Left ventricle myocardium superior (tissue), 1 donor: ENCODE measurements at regions not wholly inside any gene's neighbourhood (a gene's known extent, or its start where the extent isn't known, plus 50 kb on each side); places are given as distances from the start of the nearest gene placed in this dataset.
A peak's percentile ranks its signal among the peaks of the same experiment; 100 is the strongest.
"Not testable (repeated sequence)": the region's sequence is repeated elsewhere in the genome, so short reads cannot be mapped to it uniquely, and the experiment has no call there.

ENCODE experiments used
- ATAC-seq: fragments of 200-7000 bp; cut with Tn5 transposase; one replicate; pipeline ENCODE4 v1.9.1; 2020; ENCODE audit warnings: mild to moderate bottlenecking, moderate library complexity
- DNase-seq: peaks from one replicate; pipeline ENCODE4 v3.0.0-alpha.2; 2020
- intact Hi-C: fragments of 100-400 bp; cut with micrococcal nuclease; formaldehyde crosslinking; loops from one replicate; pipeline ENCODE4 v1.11.0; 2022
- donor health status: DM: no; HTN: yes; CAD: no; lungs with severe emphysema.

DNA sequence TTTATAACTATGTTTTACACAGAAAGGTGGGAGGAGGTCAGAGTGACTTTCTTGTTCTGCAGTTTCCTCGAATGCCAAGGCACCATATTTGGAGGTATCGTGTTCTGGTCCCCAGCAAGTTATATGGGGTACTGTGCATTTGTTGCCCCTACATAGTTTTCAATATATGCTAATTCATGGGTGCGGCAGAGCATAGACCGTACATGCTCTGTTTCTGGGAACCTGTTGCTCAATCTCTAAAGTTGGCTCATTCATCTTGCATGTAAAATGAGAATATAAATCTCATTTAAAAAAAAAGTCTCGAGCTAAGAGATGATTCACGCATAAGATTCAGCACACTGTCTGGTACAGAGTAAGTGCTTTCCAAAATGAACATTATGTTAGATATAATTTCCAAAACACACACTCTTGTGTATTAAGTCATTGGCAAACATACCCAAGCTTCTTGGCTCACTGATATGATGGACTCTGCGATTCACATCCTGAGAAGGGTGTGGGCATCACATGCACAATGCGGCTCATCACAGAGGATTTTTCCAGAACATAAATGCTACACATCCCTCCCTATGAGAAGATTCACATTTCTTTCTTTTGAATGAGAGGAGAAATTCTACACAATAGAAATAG, 232.9 kb upstream of the FAM240B start:
- intact Hi-C loops = not testable (repeated sequence)

DNA sequence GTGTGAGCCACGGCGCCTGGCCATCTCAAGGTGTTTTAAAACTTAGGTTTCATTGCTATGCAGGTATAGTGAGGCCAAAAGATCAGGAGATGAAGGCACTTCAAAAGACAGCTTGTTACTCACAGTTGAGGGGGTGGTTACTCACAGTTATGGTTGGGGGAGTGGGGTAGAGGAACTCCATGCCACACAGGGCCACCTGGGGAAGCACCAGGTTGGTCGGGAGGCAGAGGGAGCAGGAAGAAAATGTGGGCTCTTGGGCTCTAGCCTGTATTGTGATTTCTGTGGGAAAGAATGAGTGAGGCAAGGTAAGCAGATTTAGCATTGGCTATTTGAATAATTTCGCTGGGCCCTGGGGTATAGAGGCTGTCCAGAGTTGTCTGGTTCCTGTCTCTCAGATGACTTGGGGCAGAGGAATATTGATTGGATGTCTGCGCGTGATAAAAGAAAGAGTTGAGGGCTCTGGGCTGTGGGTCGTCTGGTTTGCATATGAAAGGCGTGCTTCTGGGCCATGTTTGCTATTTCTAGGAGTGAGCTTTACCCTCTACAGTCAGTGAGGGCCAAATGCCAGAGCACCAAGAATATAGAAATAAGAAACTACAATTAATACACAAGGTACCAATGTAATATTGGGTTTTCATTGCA, 226.1 kb upstream of the FAM240B start:
- ATAC-seq, intact Hi-C loops: not testable (repeated sequence)

More for the DNA sequence above, 232.9 kb upstream of the FAM240B start:
- not testable (repeated sequence) for DNase-seq, ATAC-seq

DNA sequence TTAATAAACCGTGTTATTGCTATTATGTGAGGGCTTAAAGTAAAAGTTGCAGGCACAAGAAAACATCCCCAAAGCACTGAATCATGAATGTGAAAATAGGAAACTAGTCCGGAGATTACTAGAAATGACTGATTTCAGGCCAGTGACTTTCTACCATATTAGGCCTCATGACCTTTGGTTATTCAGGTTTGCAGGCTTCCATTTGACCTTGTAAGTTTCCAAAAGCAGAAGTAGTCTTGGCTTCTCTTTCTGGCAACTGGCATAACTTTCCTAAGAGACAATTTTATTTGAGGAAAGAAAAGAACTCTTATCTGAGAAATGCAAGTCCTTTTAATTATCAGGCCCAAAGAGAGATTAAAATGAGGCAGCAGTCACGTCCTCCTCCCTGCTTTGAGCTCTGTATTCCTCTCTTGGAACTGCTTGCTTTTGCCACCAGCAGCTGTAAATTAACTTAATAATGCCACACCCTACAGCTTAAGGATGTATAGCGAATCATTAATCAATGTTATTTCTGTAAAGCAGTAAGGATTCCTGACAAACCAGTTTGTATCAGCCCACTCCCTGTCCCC, 225.0 kb upstream of the FAM240B start:
- peak; percentile 73 for ATAC-seq
- DNase-seq, intact Hi-C loops: not testable (repeated sequence)

More for the DNA sequence above, 226.1 kb upstream of the FAM240B start:
- DNase-seq = not testable (repeated sequence)

DNA sequence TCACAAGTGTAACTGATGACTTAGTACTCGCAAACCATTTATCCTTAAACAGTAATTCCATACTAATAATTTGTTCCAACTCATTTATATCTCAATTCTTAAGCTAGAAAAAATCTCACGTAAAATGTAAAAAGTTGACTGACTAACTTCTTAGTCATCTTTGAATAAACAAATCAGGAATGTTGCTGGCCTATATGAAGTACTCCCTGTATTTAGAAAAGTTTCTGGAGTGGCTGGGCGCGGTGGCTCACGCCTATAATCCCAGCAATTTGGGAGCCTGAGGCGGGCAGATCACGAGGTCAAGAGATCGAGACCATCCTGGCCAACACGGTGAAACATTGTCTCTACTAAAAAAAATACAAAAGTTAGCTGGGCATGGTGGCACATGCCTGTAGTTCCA, 220.6 kb upstream of the FAM240B start:
- ATAC-seq, DNase-seq, intact Hi-C loops: not testable (repeated sequence)

DNA sequence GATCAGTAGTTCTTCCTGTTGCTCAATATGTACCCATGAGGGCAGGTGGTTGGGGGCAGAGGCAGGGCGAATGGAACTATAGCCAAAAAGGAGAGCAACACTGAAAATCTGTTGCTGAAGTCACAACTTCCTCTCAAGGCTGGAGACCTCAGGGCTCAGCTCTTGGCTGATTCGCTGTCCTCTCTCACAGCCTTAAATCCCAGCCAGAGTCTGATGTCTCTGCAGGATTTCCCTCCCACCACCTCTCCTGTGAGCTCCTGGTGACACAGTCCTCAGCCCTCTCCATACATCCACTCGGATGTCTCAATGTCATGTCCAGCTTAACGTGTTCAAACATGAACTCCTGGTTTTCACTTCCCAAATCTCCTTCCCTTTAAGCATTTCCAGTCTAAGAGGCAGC, 218.7 kb upstream of the FAM240B start:
- DNase-seq, ATAC-seq, intact Hi-C loops: not testable (repeated sequence)

DNA sequence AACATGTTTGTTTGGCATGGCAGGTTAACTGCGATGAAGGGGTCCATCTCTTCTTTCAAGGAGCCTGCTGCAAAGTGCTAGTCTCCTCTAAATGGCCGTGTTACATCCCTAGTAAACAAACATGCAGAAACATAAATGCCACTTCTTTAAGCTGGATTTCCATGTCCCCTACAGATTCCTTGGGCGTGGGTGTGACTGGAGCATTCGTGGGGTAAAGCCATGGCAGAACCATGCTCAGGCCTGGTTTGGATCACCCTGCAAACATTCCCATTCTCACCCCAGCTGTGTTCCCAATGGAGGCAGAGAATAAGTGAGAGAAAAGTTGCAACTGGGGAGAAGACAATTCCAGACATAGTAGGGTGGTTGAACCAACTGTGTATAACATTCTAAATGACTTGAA, 208.0 kb upstream of the FAM240B start:
- DNase-seq, intact Hi-C loops, ATAC-seq: not testable (repeated sequence)

DNA sequence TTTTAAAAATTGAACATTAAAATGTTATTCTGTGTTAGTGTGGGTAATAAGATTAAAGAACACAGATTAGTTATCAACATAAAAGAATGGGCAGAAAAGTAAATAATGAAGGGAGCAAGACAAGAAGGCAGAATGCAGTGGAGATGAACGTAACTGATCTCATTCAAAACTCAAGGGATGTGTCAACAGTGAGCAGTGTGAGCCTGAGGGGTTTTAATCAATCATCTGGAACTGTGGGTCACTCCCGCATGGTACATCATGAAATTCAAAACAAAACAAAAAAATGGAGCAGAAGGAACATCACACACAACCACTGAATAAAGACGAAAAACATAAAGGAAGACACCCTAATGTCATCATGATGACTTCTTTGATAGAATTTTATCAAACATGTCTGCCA, 206.6 kb upstream of the FAM240B start:
- ATAC-seq, intact Hi-C loops, DNase-seq: not testable (repeated sequence)

DNA sequence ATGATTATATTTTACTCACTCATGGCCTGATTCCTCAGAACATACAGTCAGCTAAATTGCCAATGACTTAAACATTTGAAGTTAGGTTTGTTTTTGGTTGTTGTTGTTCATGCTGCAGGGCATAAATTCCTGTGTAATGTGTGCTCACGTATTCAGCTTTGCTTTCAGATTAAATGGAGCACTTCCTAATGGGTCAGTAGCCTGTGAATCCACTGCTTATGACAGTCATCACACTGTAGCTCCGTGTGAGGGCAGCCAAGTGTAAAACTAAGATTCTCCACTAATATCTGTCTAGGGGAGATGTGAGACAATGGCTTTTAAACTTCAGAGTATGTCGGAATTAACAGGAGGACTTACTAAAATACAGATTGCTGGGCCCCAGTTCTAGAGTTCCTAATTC, 201.3 kb upstream of the FAM240B start:
- DNase-seq, ATAC-seq, intact Hi-C loops: not testable (repeated sequence)

DNA sequence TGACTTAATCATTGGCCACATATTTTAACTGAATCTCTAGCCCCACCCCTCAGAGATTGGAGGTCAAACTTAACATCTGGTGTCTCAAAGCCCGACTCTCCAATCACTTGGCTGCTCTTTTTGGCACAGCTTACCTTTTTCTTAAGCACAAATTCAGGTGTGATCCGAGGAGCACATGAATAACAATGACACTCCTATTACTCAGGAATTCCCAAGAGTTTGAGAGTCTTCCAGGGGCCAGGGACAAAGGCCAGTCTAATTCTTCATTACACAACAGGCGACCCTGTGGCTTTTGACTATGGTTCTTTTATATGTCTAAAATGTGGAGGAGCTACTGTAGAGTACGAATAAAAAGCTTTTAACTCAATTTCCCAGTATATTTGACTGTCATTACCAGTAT, 190.7 kb upstream of the FAM240B start:
- intact Hi-C loops, ATAC-seq, DNase-seq: not testable (repeated sequence)

GRCh38 chr9:38904719-38905118, 184.8 kb upstream of the FAM240B start:
- DNase-seq = not testable (repeated sequence)

DNA sequence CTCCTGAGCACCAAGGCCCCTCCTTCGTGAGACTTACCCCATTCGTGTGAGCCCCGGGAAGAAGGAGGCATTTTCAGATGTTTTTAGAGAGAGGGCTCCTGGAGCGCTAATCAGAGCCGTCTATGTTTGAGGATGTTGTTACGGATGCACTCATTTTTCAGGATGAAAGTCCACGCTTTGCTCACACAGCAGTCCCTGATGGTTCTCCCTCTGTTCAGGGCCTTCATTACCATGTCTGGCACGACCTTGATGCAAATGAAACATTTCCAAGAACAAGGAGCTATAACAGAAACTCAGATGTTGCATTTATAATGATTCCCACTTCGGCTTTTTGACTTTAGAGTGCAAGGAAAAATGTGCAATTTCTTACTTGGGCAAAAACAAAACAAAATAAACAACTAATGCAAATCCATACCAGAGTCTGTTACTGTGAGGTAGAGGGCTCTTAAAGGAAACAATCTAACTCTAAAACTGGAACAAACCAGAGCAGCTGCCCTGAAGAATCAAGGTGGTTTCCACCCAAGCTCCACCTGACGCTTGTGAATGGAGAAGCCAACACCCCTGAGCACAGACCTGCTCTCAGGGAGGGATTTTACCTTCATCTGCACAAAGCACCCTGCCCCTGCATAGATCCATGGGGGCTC, 181.7 kb upstream of the FAM240B start:
- intact Hi-C loops, ATAC-seq, DNase-seq: not testable (repeated sequence)

More at GRCh38 chr9:38904719-38905118, 184.8 kb upstream of the FAM240B start:
- intact Hi-C loops, ATAC-seq: not testable (repeated sequence)

DNA sequence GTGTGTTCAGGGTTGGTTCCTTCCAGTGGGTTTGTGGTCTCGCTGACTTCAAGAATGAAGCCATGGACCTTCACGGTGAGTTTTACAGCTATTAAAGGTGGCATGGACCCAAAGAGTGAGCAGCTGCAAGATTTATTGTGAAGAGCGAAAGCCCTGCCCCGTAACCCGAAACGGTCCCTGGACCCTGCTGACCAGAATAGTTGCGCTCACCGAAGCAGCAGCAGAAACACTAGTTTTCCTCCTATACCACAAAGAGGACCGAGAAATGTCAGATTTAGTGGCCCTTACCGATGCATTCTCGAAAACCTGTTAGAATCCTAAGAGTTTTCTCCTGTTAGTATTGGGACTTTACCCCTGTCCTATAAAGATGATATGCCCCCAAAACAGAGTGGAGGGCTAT, 176.5 kb upstream of the FAM240B start:
- intact Hi-C loops, DNase-seq, ATAC-seq: not testable (repeated sequence)

- not testable (repeated sequence) for ATAC-seq, DNase-seq
These were observed 175.3 kb upstream of the FAM240B start for GRCh38 chr9:38895227-38895626.

DNA sequence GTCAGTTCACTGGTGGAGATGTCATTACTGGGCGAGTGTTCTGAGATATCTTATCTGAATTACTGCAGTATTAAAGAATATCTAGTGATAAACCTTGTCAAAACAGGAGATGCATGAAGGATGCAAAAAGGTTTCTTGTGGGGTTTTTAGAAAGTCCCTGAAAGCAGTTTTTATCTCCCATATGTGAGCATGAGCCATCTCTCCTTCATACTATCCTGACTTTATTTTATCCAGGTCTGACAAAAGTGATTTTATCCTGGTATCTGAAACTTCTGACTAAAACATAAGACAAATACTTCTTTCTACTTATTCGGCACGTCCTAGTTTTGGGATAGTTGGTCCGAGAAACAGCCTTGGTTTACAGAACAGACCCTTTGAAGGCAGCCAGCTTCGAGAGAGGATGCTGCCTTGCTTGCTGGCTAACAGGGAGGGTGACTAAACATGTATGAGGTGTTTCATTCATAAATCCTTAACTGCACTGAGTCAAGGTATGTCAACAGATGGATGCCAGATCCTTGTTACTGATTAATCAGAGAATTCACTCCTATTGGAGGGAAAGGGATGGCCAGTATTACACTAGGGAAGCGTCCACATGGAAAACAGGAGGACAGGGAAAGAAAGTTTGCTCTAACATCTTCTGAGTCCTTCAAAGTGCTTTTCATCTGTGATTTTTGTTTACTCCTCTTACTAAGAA, 172.8 kb upstream of the FAM240B start:
- intact Hi-C loops, DNase-seq, ATAC-seq: not testable (repeated sequence)

More at GRCh38 chr9:38895227-38895626, 175.3 kb upstream of the FAM240B start:
- intact Hi-C loops = not testable (repeated sequence)

DNA sequence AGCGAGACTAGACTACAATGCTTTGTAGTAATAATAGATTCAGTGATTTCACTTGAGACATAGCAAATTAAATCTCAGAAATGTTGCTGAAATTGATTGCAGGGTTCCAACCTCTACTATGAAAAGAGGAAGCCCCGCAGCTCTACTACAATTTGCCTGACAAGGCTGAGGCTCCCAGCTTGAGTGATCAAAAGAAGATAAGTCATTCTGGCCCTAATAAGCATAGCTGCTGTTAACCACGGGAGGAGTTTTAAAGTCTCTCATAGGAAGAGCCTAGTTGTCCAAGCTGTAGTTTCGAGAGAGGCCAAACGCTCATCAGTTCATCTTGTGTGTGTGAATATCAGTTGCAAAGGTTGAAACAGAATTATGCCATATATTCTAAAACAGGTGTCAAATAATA, 166.1 kb upstream of the FAM240B start:
- DNase-seq, intact Hi-C loops, ATAC-seq: not testable (repeated sequence)

- intact Hi-C loops, DNase-seq: not testable (repeated sequence)
These were observed 155.7 kb upstream of the FAM240B start for GRCh38 chr9:38875616-38876015.

GRCh38 chr9:38871282-38871940, 151.5 kb upstream of the FAM240B start:
- ATAC-seq, DNase-seq, intact Hi-C loops: not testable (repeated sequence)

More at GRCh38 chr9:38875616-38876015, 155.7 kb upstream of the FAM240B start:
- ATAC-seq = not testable (repeated sequence)

- DNase-seq, ATAC-seq, intact Hi-C loops: not testable (repeated sequence)
These were observed 139.9 kb upstream of the FAM240B start for GRCh38 chr9:38859827-38860226.
